B cell (primary cell): ENCODE measurements at regions not wholly inside any gene's neighbourhood (a gene's known extent, or its start where the extent isn't known, plus 50 kb on each side); places are given as distances from the start of the nearest gene placed in this dataset.

Experiments
- EZH2 ChIP-seq: IDR thresholded peaks from 2 replicates; pipeline ENCODE4 v1.6.1; 2012; ENCODE audit warnings: borderline replicate concordance, low read depth, mild to moderate bottlenecking, moderate library complexity, low read length; ENCODE audit not compliant: insufficient read depth, poor library complexity, severe bottlenecking
- TF ChIP-seq, protein P1 (sequence below): fragments of 200-600 bp; IDR thresholded peaks from one replicate; pipeline ENCODE4 v1.8.0; 2022; ENCODE audit warnings: antibody characterized with exemption, mild to moderate bottlenecking

DNA sequence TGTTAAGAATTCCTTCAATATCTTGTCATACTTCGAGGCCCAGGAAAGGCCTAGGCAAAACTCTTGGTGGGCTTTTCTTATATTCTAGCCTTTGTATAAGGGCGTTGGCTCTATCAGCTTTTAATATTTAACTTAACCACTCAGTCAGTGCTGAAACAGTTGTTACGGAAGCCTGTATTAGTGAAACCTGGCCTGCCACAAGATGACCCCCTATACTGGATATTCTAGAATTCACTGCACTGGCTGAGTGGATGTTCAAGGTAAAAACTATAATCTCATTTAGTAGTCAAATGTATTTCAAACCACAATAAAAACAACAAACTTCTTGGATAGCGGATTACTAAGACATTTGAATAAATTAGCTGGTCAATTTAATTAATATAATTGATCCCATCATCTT lies 91.7 kb upstream of the HNMT start:
- TF ChIP-seq, protein P1, sequence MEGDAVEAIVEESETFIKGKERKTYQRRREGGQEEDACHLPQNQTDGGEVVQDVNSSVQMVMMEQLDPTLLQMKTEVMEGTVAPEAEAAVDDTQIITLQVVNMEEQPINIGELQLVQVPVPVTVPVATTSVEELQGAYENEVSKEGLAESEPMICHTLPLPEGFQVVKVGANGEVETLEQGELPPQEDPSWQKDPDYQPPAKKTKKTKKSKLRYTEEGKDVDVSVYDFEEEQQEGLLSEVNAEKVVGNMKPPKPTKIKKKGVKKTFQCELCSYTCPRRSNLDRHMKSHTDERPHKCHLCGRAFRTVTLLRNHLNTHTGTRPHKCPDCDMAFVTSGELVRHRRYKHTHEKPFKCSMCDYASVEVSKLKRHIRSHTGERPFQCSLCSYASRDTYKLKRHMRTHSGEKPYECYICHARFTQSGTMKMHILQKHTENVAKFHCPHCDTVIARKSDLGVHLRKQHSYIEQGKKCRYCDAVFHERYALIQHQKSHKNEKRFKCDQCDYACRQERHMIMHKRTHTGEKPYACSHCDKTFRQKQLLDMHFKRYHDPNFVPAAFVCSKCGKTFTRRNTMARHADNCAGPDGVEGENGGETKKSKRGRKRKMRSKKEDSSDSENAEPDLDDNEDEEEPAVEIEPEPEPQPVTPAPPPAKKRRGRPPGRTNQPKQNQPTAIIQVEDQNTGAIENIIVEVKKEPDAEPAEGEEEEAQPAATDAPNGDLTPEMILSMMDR = no peak
- no peak for TF ChIP-seq EZH2
